NCI-H2081 (cell line): ENCODE measurements at regions not wholly inside any gene's neighbourhood (a gene's known extent, or its start where the extent isn't known, plus 50 kb on each side); places are given as distances from the start of the nearest gene placed in this dataset.

Source experiments
- DNase-seq, 2 experiments: peaks; one replicate each; lab custom pipeline; 2025; lab: John Stamatoyannopoulos, UW

DNA sequence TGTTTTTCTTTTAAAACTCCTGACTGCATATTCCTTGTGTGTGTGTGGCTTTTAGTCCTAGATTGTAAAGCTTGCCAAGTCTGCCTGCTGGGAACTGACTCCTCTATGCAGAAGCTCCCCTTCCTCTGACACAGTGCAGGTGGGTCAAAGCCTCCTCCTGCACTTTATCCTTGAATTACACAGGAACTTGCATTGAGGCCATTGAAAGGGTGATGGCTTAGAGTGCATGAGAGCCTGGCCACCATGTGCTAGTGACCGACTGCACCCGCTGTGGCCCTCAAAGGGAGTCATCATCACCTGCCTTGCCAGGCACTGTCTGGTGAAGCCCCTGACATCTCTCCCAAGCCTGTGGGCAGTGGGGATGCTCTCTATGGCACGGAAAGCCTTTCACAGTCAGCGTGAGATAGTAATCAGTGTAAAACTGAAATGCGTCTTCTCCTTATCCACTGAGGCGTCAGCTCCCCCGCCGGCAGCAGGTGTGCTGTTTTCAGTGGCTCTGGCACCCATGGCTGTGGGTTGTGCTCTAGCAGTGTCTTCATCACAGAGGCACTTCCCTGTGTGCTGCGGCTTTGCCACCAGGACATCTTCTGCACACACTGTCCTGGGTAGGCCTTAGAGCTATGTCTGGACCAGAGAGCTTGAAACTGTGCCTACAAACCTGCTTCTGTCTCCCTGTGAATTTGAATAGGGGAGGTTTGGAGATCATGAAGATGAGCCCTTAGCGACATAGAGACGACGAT lies 87.9 kb downstream of the THBS2 start:
- no peak for DNase-seq

DNA sequence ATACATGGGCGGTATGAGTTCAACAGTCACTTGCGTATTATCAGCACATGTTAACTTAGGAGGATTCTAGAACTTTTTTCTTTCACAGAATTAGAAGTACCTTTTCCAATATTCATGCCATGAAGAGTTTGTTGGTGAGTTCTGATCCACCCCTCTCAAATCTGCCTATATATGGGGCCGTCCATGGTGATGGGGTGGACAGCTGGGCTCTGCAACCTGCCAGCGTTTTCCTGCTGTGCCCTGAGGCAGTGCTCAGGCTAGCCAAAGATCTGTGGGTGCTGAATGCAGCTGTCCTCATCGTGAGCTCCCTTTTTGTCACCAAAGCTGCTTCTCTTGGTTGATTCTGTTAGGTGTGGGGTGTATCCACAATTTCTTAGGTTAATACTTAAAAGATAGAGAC lies 88.7 kb downstream of the THBS2 start:
- DNase-seq: no peak

DNA sequence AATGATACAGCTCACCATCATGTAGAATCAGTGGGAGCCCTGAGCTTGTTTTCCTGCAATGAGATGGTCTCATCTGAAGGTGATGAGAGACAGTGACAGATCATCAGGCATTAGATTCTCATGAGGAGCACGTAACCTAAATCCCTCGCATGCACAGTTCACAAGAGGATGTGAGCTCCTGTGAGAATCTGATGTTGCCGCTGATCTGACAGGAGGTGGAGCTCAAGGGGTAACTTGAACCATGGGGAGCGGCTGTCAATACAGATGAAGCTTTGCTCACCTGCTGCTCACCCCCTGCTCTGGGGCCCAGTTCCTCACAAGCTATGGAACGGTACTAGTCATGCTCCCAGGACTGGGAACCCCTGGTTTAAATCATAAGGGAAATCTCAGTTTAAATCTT lies 89.2 kb downstream of the THBS2 start:
- DNase-seq: no peak

DNA sequence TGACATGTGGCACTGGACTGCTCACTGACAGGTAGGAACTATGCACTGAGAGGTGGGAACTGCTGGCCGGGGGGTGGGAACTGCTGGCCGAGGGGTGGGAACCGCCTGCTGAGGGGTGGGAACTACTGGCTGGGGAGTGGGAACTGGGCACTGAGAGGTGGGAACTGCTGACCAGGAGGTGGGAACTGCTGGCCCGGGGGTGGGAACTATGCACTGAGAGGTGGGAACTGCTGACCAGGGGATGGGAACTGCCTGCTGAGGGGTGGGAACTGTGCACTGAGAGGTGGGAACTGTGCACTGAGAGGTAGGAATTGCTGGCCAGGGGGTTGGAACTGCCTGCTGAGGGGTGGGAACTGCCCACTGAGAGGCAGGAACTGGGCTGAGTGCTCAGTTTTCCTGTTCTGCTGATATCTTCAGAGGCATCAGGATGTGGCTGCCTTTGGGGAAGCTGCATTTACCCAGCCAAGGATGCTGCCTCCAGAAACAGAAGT lies 90.2 kb downstream of the THBS2 start:
- no peak for DNase-seq

DNA sequence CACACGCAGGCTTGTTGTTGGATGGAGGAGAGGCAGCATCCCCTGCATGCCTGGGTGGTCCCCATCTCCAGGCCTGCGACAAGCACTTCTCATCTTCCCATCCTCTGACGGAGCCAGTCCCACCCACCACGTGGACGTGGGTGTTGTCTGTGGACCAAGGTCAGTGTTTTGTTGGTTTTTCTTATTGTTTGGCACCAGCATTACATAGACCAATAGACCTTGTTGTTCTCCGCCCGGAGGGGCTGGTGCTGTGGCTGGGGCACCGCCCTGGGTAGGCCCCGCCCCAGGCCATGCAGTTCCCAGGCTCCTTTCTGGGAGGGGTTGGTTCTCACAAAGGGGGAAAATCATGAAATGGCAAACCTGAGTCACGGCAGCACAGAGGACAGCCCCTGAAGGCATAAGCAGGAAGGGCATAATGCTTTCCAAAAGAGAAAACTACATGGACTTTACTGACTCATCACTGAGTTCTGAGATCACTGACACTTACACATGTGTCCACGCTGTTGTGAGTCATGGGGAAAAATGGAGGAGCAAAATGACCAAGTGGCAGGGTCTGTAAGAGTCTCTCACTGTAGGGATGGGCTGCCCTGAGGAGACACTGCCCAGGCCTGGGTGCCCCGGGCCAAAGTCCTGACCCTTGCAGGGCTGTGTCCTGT lies 90.8 kb downstream of the THBS2 start:
- DNase-seq: no peak

DNA sequence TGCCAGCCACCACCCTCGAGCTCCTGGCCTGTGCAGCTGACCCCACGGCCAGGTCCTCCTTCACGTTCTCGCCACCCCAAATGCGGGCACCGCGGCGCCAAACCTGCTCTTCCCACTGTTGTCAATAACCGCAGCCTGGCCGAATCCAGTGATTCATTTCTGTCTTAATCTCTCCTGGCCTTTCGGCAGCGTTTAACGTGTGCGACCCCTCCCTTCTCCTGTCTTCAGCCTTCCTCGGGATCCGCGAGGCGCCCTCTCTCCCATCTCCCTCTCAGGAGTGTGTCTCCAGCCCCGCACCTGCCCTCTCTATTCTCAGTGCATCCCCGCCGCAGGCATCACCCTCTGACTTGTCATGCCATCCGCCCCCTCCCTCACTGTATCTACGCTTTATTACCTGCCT lies 91.4 kb downstream of the THBS2 start:
- no peak for DNase-seq

DNA sequence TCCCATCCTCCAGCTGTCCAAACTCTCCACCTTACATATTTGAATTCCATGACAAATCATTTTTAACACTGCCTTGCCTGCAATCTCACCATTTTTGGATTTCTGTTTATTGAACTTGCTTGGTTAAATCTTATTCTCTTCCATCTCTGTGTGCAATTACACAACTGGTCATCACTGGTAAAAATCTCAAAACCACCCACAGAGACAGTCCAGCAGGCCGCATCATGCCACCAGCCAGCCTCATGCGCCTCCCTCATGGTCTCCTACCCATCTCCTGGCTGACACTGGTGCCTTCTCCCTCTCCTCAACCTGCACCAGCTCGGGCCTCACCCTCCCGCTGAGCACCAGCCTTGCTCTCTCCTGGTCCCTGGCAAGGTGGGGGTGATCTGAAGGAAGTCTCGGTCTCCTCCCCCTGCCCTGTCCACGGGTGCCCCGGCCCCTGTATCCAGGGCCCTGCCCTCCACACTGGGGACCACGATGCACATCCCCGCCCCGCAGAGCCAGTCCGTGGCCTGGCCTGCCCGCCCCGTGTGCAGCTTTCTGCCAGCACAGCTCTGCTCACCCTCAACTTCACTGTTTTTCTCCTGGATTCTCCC lies 92.0 kb downstream of the THBS2 start:
- no peak for DNase-seq

DNA sequence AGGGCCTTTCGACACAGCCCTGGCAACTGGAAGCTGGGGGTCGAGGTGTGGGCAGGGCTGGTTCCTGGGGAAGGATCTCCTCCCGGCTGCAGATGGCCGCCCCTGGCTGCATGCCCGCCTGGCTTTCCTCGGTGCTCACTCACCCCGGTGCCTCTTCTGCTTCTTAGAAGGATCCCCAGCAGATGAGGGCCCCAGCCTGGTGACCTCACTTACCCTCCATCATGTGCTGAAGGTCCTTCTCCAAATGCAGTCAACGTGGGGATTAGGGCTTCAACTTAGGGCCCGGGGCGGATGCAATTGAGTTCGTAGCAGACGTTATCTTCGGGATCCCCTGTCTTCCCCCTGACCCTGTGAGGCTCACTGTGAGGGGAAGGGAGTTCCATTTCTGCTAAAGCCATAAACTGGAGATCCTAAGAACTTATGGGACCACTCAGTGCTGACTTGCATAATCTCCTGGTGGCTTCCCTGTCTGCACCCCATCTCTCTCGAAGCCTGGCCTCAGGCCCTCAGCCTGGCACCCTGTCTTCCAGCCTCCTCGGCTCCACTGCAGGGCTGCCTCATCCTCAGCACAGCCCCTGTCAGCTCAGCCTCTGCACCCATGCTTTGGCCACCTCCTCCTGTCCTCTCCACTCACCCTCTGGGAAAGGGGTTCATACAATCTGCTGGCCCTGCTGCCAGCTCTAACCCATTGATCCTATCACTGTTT lies 92.6 kb downstream of the THBS2 start:
- no peak for DNase-seq

DNA sequence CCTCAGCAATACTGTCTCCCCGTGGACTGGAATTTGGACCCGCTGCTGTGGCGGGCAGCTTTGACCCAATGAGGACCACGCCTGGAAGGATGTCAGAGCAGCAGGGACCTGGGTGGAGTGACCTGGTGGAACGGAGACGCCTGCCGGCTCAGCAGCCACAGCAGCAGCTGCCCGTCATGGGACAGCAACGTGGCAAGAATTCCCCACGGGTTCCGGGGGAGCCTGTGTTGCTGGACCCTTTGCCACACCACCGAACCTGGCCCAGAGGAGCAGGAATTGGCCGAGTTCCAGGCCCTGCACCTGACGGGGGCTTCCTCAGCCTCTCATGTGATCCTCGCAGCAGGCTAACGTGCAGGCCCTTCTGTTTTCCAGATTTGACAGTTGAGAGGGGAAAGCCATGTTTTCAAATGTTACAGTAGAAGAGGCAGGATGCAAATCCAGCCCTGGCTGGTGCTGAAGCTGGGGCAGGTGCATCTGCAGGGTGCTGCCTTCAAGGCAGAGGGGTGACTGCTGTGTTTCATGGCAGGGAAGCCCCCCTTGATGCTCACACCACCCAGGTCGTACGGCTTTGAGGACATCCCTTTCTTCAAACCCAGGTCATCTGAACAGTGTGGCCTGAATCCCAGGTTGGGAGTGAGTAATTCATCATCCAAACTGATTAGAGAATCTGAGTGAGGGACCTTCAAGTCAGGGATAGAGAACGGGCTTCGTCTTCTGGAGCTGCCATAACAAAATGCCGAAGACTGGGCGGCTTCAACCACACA lies 93.4 kb downstream of the THBS2 start:
- no peak for DNase-seq

DNA sequence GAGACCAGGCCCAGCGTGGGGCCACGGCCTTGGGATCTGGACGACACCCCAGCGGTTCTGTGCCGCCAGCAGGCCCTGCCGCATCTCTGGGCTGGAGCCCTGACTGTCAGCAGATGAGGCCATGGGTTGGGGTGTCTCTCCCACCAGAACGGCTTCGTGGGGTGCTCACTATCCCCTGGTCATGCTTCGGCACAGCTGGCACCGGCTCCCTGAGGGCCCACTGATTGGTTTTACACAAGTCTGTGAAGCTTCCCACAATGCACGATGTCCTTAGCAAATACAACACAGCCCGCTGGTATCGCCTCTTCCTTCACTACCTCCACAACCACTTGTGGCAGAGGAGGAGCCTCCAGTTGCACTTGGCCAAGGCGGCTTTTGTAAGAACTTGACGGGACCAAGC lies 94.3 kb downstream of the THBS2 start:
- DNase-seq: no peak

DNA sequence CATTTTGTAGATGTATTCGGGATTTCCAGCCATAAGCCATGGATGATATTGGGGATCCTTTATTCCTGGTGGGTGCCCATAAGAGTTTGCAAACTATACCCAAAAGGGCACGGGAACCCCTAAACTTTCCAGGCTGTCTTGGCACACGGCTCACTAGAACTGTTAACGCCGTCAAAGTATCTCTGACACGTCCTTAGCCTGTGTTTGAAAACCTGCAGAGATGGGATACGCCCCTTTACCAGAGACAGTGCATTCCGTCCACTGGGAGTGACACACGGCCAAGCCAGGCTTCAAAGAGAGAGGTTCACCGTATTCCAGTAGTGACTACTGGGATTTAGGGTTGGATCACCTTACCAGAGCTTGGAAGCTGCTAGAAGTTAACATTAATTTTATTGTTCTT lies 95.0 kb downstream of the THBS2 start:
- DNase-seq: no peak

DNA sequence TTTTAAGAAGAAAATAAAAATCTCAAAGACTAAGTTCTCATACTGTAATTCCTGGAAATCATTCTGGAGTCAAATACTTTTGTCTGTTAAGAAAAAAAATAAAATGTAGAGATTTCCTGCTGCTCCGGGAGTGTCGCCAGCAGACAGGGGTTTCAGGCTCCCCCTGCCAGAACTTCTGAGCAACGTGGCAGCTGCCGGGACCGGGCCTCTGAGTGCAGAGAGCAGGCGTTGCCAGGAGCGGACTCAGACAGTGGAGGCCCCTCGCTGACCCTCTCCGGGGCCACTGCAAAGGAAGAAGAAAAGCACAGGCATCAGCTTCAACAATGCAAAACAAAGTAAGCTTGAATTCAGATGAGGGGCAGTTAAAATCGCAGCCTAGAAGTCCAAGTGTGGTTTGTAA lies 95.5 kb downstream of the THBS2 start:
- DNase-seq: no peak

DNA sequence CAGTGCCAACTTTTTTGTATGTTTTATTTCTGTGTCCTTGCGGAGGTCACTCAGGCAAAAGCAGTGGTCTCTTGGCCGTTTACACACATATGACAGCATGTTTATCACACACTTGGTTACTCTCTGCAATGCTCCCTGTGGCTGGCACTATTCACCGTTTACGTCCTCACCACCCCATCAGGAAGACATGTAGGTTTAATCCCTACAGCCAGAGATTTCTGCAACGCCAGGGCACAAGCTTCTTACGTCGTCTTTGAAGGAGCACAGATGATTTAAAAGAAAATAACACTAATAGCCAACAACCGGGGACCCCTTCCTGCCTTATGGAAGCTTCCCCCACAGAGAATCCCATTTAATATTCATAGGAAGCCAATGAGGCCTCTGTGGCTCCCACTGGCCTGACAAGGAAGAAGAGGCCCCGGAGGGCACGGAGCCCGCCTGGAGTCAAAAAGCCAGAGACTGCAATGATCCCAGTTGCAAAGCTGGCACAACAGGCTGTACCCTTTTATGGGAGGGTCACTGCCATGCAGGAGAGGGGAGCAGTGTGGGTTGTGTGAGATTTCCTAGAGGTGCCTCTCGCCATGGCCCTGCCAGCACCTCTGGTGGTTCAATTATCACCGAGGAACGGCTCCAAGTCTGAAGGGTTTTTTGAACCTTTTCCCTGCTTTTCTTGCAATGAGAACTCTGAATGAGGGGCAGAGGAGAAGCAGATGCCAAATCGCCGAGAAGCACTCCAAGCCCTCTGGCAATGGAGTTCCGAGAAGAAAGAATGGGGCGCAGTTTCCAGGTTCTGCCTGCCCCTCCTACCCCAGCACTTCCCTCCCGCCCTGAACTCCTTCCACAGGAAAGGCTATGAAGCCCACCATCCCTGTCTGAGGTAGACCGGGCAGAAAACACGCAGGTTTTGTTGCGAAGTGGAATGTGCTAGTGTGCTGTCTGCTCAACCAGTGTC lies 96.2 kb downstream of the THBS2 start:
- DNase-seq: no peak

DNA sequence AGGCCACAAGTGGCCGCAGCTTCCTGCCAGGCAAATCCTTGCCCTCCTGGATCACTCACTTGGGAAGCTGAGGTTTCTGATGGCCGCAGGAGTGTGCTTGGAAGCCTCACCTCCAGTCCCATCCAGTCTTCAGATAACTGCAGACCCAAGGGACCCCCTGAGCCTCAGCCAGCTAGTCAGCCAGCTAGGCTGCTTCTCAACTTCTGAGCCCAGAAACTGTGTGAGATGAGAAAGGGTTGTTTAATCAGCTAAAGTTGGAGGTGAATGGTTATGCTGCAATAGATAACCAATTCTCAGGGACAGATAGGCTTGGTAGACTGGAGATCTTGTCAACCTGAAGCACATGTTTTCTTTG lies 96.9 kb downstream of the THBS2 start:
- DNase-seq: no peak

DNA sequence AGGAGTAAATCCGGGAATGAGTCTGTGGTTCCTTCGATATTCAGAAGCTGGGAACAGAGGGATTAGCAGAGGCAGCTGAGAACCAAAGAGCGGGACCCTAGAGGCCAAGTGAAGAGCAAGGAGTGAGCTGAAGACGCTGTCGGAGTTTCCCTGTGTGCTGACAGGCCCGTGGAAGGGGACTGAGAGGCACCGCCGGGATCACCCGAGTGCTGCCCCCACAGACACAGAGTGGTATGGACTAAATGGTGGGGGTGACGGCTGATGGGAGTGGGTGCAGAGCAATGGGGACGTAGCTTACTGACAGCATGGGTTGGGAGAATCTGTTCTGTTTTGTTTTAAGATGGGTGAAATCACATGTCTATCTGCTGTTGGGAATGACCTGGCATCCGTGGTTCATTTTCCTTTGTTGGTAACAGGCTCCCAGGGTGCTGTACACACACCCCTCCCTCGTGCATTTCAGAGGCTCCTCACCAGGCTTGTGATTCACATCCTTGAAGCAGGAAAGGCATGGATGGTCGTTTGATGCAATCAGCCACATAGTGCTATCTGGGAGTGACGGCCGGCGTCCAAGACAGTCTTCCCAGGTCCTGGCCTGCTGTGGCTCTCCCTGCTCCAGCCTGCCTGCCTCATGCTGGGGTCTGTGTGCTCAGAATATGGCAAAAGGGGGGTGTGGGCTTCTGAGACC lies 97.4 kb downstream of the THBS2 start:
- DNase-seq: no peak

DNA sequence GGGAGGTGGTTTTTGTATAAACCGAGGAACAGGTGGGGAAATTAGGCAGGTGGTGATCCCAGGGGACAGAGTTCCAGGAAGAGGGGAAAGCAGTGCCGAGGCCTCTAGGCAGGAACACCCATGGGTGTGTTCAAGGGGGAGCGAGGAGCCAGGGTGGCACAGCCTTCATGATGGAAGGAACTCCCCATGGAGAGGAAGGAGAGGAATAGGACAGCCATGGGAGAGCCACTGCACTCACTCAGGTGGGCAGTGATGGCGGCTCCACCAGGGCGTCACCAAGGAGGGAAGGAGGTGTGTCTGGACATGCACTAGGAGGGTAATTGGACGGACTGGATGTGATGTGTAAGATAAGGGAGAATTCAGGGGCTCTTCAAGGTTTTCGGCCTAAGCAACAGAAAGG lies 98.2 kb downstream of the THBS2 start:
- DNase-seq: no peak

DNA sequence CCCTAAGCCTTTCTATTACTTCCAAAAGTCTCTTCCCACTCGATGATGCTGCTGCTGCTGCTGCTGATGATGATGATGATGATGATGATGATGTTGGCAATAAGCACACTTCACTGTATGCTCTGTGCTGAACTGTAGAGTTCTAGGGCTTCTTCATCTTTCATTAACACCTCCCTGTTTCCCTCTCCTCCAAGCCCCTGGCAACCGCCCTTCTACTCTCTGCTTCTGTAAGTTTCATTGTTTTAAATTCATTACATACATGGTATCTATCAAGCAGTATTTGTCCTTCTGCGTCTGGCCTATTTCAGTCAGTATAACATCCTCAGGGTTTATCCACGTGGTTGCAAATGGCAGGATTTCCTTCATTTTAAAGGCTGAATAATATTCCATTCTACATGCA lies 100.2 kb downstream of the THBS2 start:
- no peak for DNase-seq

DNA sequence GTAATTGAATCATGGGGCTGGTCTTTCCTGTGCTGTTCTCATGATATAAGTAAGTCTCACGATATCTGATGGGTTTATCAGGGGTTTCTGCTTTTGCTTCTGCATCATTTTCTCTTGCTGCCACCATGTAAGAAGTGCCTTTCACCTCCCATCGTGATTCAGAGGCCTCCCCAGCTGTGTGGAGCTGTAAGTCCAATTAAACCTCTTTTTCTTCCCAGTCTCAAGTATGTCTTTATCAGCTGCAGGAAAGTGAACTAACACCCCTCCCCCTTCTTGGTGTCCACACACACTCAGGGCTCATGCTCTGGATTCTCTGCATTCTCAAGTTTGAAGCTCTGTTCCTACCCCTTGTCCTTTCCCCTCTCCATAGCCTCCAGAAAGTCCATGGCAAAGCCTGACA lies 107.1 kb downstream of the THBS2 start:
- DNase-seq: no peak

DNA sequence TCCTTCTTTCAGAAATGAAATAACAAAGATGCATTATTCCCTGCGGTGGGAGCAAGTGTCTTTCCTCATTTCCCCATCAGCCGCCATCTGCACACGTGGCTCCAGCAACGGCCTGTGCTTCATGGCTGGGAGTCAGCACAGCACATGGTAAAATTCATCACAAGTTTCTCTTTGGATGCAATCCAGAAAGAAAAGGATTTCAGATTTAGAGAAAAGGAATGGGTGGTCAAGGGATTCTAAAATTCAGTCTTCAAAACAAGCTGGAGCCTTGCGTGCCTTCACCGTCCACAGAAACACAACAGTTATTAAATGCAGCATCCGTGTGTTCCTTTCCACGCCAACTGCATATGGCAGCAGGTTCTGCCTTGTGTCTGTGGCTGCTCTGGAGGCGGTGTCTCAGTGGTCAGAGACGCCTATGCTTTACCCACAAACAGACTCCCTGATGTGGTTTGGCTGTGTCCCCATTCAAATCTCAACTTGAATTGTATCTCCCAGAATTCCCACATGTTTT lies 107.6 kb downstream of the THBS2 start:
- no peak for DNase-seq

DNA sequence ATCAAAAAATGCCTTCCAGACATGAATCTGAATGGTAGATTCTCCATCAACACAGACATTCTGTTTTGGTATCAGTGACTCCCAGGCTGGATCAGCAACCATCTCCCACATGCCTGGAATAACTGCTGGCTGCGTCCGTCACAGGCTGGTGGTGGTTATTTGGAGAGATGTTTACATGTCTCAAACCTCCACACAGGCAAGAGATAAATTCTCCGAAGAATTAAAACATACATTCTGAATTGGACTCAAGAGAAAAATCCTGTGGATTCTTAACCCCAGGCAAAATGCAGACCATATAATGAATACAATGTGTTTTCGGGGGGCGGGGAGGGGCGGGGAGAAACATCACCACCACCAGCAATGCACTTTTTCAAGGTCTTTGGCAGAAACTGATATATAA lies 108.2 kb downstream of the THBS2 start:
- no peak for DNase-seq
